Stimulated activated CD8-positive, alpha-beta memory T cell treated with anti-CD3 and anti-CD28 coated beads, Interleukin-12 subunit alpha, Interleukin-12 subunit beta, amount 100 ng/mL, for 24 hours (primary cell): ENCODE measurements at regions not wholly inside any gene's neighbourhood (a gene's known extent, or its start where the extent isn't known, plus 50 kb on each side); places are given as distances from the start of the nearest gene placed in this dataset.

Experiments
- DNase-seq: peaks from one replicate; pipeline ENCODE4 v3.0.0-alpha.2; 2020; ENCODE audit errors: extremely low read depth

GRCh38 chr4:56240554-56241174 is 146.6 kb downstream of the AASDH start:
- DNase-seq, result no peak

DNA sequence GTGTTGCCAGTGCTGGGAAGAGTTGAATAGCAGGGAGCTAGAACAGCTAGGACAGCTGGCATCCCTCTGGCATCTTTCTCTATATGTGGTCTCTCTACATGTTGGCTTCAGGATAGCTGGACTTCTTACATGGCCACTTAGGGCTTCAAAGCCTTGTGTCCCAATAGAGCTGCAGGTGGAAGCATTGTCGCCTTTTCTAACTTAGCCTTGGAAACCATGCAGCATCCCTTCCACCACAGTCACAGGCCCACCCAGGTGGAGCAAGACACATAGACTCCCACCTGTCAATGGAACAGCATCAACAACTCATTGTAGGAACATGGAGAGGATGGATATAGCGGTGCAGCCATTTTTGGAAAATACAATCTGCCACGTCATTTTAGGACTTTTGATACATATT is 149.0 kb downstream of the AASDH start:
- no peak for DNase-seq

GRCh38 chr4:56235725-56236124 is 151.6 kb downstream of the AASDH start:
- DNase-seq, result no peak

DNA sequence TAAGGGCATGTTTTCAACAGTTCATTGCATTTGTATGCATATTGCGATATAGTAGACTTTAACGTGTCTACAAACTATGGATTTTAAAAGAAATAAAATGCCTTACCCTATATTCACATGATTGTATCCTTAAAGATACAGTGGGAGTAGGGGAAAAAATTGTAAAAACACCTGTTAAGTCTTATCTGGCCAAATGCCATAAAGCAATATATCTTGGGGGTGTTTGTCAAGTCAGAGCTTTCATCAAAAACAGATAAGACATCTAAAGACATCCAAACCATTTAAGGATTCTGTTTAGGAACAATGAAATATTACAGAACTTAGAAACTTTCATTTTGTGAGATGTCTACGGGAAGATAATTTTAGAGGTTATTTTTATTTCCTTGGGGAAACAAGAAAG is 152.3 kb downstream of the AASDH start:
- no peak for DNase-seq

GRCh38 chr4:56234098-56234497 is 153.2 kb downstream of the AASDH start:
- no peak for DNase-seq

- DNase-seq, result no peak
Observed at GRCh38 chr4:56231410-56231809, 155.9 kb downstream of the AASDH start.

GRCh38 chr4:56229947-56230346 is 157.3 kb downstream of the AASDH start:
- no peak for DNase-seq

GRCh38 chr4:56227301-56227835 is 159.9 kb downstream of the AASDH start:
- DNase-seq, result no peak

DNA sequence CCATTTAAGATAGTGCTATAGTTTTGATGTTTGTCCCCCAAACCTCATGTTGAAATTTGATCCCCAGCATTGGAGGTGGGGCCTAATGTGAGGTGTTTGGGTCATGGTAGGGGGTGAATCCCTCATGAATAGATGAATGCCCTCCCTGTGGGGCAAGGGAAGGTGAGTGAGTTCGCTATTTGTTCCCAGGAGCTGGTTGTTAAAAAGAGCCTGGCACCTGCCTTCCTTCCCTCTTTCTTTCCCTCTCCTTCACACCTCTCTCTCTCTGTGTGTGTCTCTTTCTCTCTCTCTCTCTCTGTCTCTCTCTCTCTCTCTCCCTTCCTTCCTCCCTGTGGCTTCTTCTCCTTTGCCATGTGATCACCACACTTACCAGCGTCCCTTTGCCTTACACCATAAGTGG is 160.7 kb downstream of the AASDH start:
- no peak for DNase-seq

DNA sequence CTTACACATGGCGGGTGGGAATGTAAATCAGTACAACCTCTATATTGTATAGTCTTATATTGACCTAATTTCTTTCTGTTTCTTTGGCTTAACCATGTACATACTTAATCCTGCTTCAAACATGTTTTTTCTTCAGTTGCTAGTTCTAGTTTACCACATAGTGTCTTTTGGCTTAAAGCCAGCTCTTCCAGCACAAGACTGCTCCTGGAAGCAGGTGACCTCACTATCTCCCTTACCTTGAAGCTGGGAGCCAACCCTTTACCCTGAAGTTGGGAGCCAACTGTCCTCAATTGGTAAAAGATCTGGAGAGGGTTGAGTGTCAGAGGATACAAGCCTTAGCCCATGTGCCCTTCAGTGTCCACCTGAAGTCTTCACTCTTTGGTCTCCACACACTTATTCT is 162.7 kb downstream of the AASDH start:
- no peak for DNase-seq

DNA sequence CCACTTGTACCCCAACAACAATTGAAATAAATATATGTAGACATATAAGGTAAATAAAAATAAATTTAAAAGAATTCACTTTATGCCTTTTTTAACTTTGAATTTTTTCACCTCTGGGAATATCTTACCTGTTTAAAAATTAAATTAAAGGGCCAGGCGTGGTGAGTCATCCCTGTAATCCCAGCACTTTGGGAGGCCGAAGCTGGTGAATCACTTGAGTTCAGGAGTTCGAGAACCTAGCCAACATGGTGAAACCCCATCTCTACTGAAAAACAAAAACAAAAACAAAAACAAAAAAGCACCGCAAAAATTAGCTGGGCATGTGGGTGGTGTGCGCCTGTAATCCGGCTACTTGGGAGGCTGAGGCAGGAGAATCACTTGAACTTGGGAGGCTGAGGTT is 164.8 kb downstream of the AASDH start:
- DNase-seq, result no peak

GRCh38 chr4:56220261-56220660 is 167.0 kb downstream of the AASDH start:
- no peak for DNase-seq

DNA sequence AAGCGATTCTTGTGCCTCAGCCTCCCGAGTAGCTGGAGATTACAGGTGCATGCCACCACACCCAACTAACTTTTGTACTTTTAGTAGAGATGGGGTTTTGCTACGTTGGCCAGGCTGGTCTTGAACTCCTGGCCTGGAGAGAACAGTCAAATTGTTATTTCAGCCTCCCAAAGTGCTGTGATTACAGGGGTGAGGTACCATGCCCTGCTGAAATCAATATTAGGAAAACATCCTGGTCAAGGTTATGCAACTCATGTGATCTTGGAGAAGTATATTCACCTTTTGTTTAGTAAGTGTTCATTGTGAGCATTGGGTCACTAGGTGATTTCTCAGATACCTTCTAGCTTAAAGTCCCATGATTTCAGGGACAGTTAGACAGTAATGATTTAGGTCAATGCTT is 167.8 kb downstream of the AASDH start:
- DNase-seq, result no peak

GRCh38 chr4:56218230-56218895 is 168.9 kb downstream of the AASDH start:
- no peak for DNase-seq

DNA sequence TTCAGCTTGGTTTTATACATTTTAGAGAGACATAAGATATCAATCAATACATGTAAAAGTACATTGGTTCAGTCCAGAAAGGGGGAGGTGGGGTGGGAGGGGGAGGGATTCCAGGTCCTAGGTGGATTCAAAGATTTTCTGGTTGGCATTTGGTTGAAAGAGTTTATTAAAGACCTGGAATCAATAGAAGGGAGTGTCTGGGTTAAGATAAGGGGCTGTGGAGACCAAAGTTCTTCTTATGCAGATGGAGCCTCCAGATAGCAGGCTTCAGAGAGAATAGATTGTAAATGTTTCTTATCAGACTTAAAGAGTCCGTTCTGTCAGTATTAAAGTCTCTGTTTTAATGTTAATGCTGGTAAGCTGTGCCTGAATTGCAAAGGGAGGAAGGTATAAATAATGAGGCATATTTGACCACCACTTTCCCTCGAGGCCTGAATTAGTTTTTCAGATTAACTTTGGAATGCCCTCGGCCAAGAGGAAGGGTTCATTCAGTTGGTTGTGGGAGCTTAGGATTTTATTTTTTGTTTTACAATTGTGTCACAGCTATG is 169.9 kb downstream of the AASDH start:
- DNase-seq, result no peak

DNA sequence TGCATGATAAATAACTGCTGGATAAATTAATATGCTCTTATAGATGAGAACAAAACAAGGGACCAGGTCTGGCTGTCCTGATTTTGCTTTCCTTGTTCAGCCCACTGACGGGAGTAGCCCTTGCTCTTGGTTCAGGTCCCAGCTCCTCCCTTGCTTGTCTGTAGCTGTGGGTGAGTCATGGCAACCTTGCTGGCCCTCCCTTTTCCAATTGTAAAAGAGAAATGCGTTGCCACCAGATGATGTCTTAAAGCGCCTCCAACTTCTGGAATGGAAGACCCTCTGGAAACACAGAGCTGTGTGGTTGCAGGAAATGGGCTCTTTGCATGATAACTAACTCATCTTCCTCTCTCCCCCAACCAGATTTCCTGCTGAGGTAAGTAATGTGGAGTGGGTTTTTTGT is 171.4 kb downstream of the AASDH start:
- DNase-seq, result no peak

- no peak for DNase-seq
Observed at GRCh38 chr4:56215141-56215783, 172.0 kb downstream of the AASDH start.

GRCh38 chr4:56213543-56213942 is 173.7 kb downstream of the AASDH start:
- no peak for DNase-seq

DNA sequence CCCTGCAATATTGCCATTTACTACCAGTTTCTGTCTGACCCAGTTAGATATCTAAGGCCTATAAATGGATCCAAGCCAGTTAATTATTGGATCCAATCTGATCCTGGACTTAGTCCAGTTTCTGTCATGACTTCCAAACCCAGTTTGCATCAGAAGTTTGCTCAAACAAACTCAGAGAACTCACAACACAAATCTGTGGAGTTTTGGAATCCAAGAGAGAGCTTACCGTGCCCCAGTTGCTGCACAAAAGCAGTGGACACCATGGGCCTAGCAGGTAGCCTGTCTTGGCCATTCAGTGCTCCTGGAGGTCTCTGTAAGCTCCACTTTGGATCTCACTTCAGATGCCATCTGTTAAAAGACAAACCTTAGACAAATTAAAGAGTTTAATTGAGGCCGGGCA is 174.5 kb downstream of the AASDH start:
- no peak for DNase-seq

- no peak for DNase-seq
Observed at GRCh38 chr4:56211202-56211601, 176.1 kb downstream of the AASDH start.

DNA sequence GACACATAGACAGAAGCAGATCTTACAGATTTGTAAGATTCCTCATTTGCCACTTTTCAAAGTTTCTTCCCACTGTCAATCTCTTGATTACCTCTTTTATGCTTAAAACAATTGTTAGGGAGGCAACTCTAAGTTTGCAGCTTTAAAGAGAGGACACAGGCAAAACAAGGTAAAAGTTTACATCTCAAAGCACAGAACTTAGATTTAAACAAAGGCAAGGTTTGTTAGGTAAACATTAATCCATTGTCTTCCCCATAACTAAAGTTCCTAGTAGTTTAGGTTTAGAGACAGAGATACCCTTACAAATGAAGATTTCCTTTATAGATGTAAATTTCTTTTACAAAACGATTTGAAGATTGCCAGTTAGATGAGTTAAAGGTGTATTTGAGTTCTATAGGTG is 176.9 kb downstream of the AASDH start:
- DNase-seq, result no peak

DNA sequence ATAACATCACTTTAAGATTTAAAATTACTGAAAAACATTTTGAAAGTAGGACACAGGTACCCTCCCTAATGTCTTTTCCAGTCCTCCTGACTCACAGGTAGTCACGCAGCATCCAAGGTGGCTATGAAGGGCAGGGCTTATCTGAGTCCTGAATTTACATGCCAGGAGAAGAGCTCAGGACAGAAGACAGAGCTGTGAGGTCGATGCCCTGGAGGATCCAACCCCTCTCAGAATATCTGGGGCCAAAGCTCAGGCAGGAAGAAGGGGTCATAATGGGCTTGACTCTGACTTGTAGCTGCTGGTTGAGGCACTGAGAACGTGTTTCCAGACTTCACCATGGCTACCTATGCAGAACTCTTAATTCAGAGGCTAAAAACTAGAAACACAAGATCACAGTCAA is 177.5 kb downstream of the AASDH start:
- DNase-seq, result no peak

GRCh38 chr4:56208103-56208502 is 179.2 kb downstream of the AASDH start:
- no peak for DNase-seq
